GM18868 (cell line): ENCODE measurements at regions not wholly inside any gene's neighbourhood (a gene's known extent, or its start where the extent isn't known, plus 50 kb on each side); places are given as distances from the start of the nearest gene placed in this dataset.
"Not testable (repeated sequence)": the region's sequence is repeated elsewhere in the genome, so short reads cannot be mapped to it uniquely, and the experiment has no call there.

Experiments
- ATAC-seq: cut with Tn5 transposase; IDR thresholded peaks from one replicate; pipeline ENCODE4 v1.9.1; 2021; ENCODE audit warnings: mild to moderate bottlenecking, moderate library complexity; ENCODE audit not compliant: unreplicated experiment

DNA sequence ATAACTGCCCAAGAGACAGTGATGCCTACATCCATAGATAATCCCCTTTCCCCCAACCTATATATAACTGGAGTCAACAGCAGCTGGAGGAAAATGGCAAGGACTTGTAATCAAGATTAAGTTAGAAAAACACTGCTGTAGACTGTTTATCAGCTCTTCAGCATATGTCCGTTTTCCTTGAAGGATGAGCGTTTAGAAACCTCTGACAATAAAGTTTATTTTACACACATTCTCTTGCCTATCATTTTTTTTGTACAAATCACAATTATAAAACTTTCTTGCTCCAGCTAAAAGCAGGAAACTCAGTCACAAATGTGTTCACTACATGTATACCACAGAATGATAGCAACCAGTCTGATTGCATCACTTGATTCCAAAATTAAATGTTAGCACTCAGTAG is 50.8 kb downstream of the PPIAL4G start:
- ATAC-seq: not testable (repeated sequence)

- not testable (repeated sequence) for ATAC-seq
Observed at GRCh38 chr1:148429856-148430255, 53.2 kb downstream of the PPIAL4G start.

GRCh38 chr1:148426940-148427611 is 56.0 kb downstream of the PPIAL4G start:
- ATAC-seq: not testable (repeated sequence)

DNA sequence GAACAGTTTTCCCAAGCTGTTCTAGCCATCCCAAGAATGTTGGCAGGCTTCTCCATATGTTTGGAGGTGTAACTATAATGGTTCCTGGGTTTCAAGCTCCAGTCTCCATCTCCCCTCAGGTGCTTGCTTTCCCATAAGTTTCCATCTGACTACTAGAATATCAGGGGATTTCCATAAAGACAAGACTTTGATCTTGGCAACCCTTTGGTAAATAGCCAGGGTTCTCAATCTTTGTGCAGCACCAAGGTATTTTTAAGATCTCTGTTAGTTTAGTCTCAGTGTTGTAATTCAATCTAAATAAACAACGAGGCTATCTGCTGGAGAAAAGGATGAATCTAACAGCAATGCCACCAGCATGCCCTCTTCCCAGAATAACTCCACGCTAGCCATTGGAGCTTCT is 56.7 kb downstream of the PPIAL4G start:
- not testable (repeated sequence) for ATAC-seq

DNA sequence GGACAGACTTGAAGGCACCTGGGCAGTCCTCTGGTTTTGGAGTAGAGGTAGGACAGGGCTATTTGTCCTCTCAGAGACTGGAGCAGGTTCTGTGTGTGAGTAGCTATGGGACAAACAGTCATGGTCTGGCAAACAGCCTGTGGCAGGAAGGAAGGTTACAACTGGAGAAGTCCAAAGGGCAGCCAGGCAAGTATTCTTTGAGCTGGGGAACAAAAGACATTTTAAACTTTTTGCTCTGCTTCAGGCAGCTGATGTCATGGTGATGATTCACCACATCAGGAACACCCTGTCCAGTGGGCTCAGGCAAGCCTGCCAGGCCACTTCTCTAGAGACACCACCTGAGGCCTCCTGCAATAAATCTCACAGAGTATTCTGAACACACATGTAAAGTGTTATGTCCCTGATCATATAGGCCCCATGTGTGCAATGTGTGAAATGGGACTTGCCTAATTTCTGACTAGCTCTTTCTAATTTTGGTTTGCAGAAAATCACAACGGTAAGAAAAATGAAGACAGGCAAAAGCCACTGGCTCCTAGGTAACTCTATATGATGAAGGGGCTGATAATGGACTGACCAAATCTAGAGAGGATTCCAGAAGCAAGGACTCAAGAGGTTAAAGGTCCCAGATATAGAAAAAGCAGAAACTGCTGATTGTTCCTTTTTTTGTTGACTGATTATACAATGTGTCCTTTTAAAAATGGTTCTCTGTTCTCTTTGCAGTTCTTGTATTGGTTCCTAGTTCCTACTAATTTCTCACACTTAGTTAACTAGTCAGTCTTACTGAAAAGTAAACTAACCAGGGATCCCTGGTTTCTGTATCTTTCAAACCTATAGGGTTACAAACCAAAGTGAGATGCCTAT is 58.7 kb downstream of the PPIAL4G start:
- not testable (repeated sequence) for ATAC-seq

- ATAC-seq: not testable (repeated sequence)
Observed at GRCh38 chr1:148422921-148423320, 60.2 kb downstream of the PPIAL4G start.

DNA sequence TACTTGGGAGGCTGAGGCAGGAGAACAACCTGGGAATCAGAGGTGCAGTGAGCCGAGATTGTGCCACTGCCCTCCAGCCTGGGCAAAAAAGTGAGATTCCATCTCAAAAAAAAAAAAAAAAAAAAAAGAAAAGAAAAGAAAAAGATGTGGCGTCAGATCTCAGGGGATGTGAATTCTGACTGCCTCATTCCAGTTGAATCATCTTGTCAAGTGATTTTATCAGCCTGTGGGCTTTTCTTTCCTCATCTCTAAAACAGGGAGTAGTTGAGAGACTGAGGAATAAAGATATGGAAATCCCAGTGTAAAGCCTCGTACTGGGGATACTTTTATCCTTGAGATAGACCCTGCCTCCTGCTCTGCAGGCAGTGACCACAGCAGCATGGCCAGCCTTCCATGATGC is 65.9 kb downstream of the PPIAL4G start:
- ATAC-seq: not testable (repeated sequence)

DNA sequence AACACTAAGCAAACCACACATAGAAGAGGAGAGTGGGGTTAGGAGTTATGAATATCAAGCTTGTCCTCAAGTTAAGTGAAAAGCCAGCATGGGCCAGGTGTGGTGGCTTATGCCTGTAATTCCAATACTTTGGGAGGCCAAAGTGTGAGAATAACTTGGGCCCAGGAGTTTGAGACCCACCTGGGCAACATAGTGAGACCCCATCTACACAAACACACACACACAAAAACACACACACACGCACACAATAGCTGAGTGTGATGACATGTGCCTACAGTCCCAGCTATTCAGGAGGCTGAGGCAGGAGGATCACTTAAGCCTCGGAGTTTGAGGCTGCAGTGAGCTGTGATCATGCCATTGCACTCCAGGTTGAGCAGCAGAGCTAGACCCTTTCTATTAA is 69.7 kb downstream of the PPIAL4G start:
- not testable (repeated sequence) for ATAC-seq

- not testable (repeated sequence) for ATAC-seq
Observed at GRCh38 chr1:148404786-148405568, 78.1 kb downstream of the PPIAL4G start.

- not testable (repeated sequence) for ATAC-seq
Observed at GRCh38 chr1:148403925-148404324, 79.2 kb downstream of the PPIAL4G start.

GRCh38 chr1:148403085-148403456 is 80.0 kb downstream of the PPIAL4G start:
- ATAC-seq: not testable (repeated sequence)

GRCh38 chr1:148402152-148403084 is 80.7 kb downstream of the PPIAL4G start:
- peak; percentile 93 for ATAC-seq

- not testable (repeated sequence) for ATAC-seq
Observed at GRCh38 chr1:148397516-148397915, 85.6 kb downstream of the PPIAL4G start.

GRCh38 chr1:148392505-148392904 is 90.6 kb downstream of the PPIAL4G start:
- ATAC-seq: not testable (repeated sequence)

DNA sequence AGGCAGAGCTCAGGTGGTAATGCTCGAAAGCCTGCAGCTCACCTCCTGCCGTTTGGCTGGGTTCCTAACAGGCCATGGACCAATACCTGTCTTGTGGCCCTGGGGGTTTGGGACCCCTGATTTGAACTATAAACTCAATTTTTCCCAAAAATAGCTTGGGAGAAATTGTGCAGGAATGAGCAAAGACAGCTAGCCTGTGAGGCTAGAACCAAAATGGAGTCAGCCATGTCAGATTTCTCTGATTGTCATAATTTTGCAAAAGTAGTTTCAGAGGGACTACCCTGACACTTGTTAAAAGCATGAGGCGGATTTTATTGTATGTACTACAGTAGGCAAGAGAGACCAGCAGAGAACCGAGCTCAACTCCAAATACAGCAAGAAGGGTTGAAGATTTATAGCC is 91.8 kb downstream of the PPIAL4G start:
- not testable (repeated sequence) for ATAC-seq

GRCh38 chr1:148389027-148389339 is 94.1 kb downstream of the PPIAL4G start:
- ATAC-seq: no peak

- no peak for ATAC-seq
Observed at GRCh38 chr1:148388260-148389026, 94.7 kb downstream of the PPIAL4G start.

DNA sequence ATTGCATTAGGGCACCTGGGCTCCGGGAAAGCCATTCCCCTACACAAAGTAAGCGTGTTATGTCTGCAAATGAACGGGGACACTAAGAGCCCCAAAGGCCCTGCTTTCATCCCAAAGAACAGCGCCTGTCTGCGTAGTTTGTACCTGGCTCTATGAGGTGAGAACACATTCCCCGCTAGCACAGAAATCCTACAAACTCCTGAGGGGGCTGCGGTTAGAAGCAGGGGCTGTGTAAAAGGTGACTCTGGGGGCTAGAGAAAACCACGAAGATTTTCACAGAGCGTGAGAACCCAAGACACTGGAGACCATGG is 95.2 kb downstream of the PPIAL4G start:
- not testable (repeated sequence) for ATAC-seq

DNA sequence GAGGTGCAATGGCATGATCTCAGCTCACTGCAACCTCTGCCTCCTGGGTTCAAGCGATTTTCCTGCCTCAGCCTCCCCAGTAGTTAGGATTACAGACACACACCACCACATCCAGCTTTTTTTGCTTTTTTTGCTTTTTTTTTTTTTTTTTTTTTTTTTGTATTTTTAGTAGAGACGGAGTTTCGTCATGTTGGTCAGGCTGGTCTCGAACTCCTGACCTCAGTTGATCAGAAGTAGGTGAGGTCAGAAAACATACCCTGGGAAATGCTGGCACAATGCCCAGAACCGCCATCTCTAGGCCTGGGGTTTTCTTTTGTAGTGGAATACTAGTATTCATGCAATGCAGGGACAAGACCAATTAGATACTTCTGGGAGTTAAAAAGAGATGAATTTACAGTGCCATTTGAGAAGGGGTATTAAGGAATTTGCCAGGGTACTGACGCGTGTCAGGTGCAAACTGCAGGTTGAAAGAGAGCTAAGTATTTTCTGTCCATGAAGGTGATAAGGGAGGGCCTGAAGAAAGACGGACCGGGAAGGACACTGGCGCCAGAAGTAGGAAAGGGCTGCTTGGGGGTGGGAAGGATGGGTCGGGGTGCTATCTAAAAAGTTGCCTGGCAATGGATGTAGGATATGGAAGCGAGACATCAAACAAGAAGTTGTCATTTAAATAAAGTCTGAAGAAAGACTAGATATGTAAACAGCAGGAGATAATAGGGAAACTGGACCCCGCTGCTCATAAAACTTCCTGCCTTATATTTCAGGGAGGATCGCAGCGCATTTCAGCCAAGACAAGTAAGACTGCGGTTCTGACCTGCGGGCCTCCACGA is 95.8 kb downstream of the PPIAL4G start:
- not testable (repeated sequence) for ATAC-seq
